ENCODE measurements at regions not wholly inside any gene's neighbourhood (a gene's known extent, or its start where the extent isn't known, plus 50 kb on each side); places are given as distances from the start of the nearest gene placed in this dataset.

GRCh38 chr16:9462984-9463383 lies 371.5 kb downstream of the HAPSTR1 start:
- H3K4me3 ChIP-seq, result no peak overlapping the region
- intact Hi-C loops (cut with DNase I; ENCODE audit: low total_unique reads), result no loop called here
- no peak for DNase-seq
- H3K36me3 ChIP-seq, result no peaks in the 10 kb centered on the region
- TF ChIP-seq, protein P1, sequence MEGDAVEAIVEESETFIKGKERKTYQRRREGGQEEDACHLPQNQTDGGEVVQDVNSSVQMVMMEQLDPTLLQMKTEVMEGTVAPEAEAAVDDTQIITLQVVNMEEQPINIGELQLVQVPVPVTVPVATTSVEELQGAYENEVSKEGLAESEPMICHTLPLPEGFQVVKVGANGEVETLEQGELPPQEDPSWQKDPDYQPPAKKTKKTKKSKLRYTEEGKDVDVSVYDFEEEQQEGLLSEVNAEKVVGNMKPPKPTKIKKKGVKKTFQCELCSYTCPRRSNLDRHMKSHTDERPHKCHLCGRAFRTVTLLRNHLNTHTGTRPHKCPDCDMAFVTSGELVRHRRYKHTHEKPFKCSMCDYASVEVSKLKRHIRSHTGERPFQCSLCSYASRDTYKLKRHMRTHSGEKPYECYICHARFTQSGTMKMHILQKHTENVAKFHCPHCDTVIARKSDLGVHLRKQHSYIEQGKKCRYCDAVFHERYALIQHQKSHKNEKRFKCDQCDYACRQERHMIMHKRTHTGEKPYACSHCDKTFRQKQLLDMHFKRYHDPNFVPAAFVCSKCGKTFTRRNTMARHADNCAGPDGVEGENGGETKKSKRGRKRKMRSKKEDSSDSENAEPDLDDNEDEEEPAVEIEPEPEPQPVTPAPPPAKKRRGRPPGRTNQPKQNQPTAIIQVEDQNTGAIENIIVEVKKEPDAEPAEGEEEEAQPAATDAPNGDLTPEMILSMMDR (IDR thresholded peaks at IDR 0.05), result no peak
- no peak for TF ChIP-seq POLR2A (IDR thresholded peaks at IDR 0.05)
- no peaks in the 10 kb centered on the region for H3K9me3 ChIP-seq
- H3K27ac ChIP-seq, result no peak overlapping the region
- H3K4me1 ChIP-seq, result no peaks in the 10 kb centered on the region
- H3K27me3 ChIP-seq, result no peaks in the 10 kb centered on the region

GRCh38 chr16:9463461-9463860 lies 372.0 kb downstream of the HAPSTR1 start:
- Histone ChIP-seq H3K27me3 (no peaks in the 10 kb centered on the region), H3K4me3 (no peak overlapping the region), H3K9me3 (no peaks in the 10 kb centered on the region), H3K36me3 (no peaks in the 10 kb centered on the region), H3K4me1 (no peaks in the 10 kb centered on the region), H3K27ac (no peak overlapping the region)
- intact Hi-C loops (cut with DNase I; ENCODE audit: low total_unique reads), result no loop called here
- no peak for DNase-seq
- TF ChIP-seq POLR2A (IDR thresholded peaks at IDR 0.05), result no peak
- TF ChIP-seq, protein P1 (IDR thresholded peaks at IDR 0.05), result no peak

DNA sequence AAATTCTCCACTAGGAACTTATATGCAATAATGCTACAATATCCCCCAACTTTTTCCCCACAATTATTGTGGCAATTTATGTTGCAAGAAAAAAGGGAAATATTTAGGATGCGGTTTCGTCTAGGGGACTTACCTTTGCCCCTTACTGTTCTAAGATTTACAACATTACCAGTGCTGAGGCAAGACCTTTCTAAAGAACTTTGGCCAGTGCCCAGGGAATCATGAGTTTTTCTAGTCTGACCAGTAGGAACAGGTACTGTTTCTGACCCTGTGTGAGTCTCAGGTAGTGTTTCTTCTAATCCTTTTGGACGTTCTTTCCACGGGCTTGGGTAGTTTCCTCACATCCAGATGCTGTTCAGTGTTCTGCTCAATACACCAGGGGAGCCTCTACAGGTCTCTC lies 373.7 kb downstream of the HAPSTR1 start:
- Histone ChIP-seq H3K4me1 (no peaks in the 10 kb centered on the region), H3K4me3 (no peak overlapping the region), H3K27ac (no peak overlapping the region), H3K36me3 (no peaks in the 10 kb centered on the region), H3K27me3 (no peaks in the 10 kb centered on the region), H3K9me3 (no peaks in the 10 kb centered on the region)
- intact Hi-C loops (cut with DNase I; ENCODE audit: low total_unique reads), result no loop called here
- TF ChIP-seq, protein P1 (IDR thresholded peaks at IDR 0.05), result no peak
- no peak for TF ChIP-seq POLR2A (IDR thresholded peaks at IDR 0.05)
- DNase-seq, result no peak

DNA sequence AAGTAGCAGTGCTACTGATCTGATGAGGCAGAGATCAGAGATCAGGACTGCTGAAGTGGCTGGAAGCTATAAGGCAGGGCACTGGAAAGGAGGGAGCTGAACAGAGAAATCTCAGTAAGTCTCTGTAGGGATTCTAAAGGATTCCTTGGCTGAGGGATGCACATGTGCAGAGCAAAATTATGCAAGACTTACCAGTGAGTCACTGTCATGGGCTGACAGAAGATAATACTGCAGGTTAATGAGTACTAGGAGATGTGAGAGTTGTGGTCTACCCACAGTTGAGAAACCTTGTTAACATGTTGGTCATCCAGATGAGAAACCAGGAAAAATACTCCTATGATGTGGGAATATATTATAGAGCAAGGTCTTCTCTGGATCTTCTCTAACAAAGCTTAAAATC lies 378.1 kb downstream of the HAPSTR1 start:
- H3K4me1 ChIP-seq, result no peaks in the 10 kb centered on the region
- no peaks in the 10 kb centered on the region for H3K36me3 ChIP-seq
- no peak overlapping the region for H3K27ac ChIP-seq
- DNase-seq, result no peak
- H3K27me3 ChIP-seq, result no peaks in the 10 kb centered on the region
- intact Hi-C loops (cut with DNase I; ENCODE audit: low total_unique reads), result no loop called here
- no peak overlapping the region for H3K4me3 ChIP-seq
- no peaks in the 10 kb centered on the region for H3K9me3 ChIP-seq
- TF ChIP-seq, protein P1 (IDR thresholded peaks at IDR 0.05), result no peak
- TF ChIP-seq POLR2A (IDR thresholded peaks at IDR 0.05), result no peak

- TF ChIP-seq, protein P1 (IDR thresholded peaks at IDR 0.05), result no peak
- TF ChIP-seq POLR2A (IDR thresholded peaks at IDR 0.05), result no peak
- H3K4me1 ChIP-seq, result no peaks in the 10 kb centered on the region
- DNase-seq, result no peak
- no peaks in the 10 kb centered on the region for H3K9me3 ChIP-seq
- H3K36me3 ChIP-seq, result no peaks in the 10 kb centered on the region
- H3K4me3 ChIP-seq, result no peak overlapping the region
- no peaks in the 10 kb centered on the region for H3K27me3 ChIP-seq
- no peak overlapping the region for H3K27ac ChIP-seq
- intact Hi-C loops (cut with DNase I; ENCODE audit: low total_unique reads), result no loop called here
Measured at GRCh38 chr16:9476744-9477143, 385.3 kb downstream of the HAPSTR1 start.

All from uterus (tissue), 3 donors.